Thymus (tissue), 11 donors: ENCODE measurements at regions not wholly inside any gene's neighbourhood (a gene's known extent, or its start where the extent isn't known, plus 50 kb on each side); places are given as distances from the start of the nearest gene placed in this dataset.

Source experiments
- DNase-seq, 9 donors: peaks; one replicate each; pipeline ENCODE4 v3.0.0-alpha.2; 2013; ENCODE audit warnings: low spot score in 9 of 9, low read depth in 6 of 9, missing footprints in 1 of 9
- H3K27ac ChIP-seq, 2 donors: one replicate each; pipeline ENCODE4 v1.5.1; 2013; ENCODE audit warnings: control low read depth in 1 of 2, low read depth in 1 of 2, low read length in 1 of 2, mild to moderate bottlenecking in 1 of 2, moderate library complexity in 1 of 2
- H3K27me3 ChIP-seq, 2 donors: one replicate each; pipeline ENCODE4 v1.5.1; 2013; ENCODE audit warnings: low read length in 1 of 2; ENCODE audit not compliant: control insufficient read depth in 2 of 2, insufficient read depth in 1 of 2
- H3K36me3 ChIP-seq, 2 donors: one replicate each; pipeline ENCODE4 v1.5.1; 2013; ENCODE audit warnings: low read length in 1 of 2, mild to moderate bottlenecking in 1 of 2, moderate library complexity in 1 of 2; ENCODE audit not compliant: control insufficient read depth in 2 of 2, insufficient read depth in 2 of 2
- H3K4me1 ChIP-seq, 2 donors: one replicate each; pipeline ENCODE4 v1.5.1; 2013; ENCODE audit warnings: low read length in 2 of 2; ENCODE audit not compliant: control insufficient read depth in 2 of 2, insufficient read depth in 2 of 2
- H3K4me3 ChIP-seq, 2 donors: one replicate each; pipeline ENCODE4 v1.5.1; 2013; ENCODE audit warnings: low read length in 2 of 2, control low read depth in 1 of 2, mild to moderate bottlenecking in 1 of 2
- H3K9me3 ChIP-seq, 2 donors: one replicate each; pipeline ENCODE4 v1.5.1; 2013; ENCODE audit warnings: low read length in 1 of 2, mild to moderate bottlenecking in 1 of 2; ENCODE audit not compliant: control insufficient read depth in 2 of 2, insufficient read depth in 1 of 2
- WGBS: extraction: QIAGEN DNeasy Blood & Tissue Kit; methylation state at CpG from one replicate; pipeline ENCODE4 v1.1.7; 2013; 5-methylcytosine and 5-hydroxymethylcytosine counted together
- donor health status: healthy.

DNA sequence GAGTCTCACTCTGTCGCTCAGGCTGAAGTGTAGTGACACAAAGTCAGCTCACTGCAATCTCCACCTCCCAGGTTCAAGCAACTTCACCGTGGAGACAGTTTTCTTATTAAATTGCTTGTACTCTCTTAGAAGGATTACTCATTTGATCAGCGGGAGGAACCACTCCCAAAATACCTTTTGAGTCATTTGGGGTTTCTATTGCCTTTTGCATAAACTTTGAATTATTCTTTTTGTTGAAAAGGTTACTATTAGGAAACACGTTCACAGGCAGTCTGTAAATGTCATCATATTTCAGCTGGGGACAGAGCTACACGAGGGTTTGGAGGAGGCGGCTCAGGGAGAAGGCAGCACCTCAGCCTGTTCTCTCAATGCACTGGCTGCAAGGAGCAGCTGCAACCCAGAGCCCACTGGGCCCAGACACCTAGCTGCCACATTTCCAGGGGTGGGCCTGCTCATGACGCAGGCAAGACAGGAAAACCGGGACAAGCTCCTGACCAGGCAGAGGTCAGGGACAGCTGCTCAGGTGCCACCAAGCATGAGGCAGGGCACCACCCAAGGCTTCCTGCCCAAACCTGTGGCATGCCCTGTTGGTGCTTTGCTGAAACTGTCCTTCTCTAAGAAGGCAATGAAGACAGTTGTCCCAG lies 205.9 kb downstream of the BMP7 start:
- 79% methylated on average over 8 of the region's 8 CpGs for WGBS
- Histone ChIP-seq H3K9me3 (no peaks in the 10 kb centered on the region), H3K27ac (no peak overlapping the region), H3K4me1 (no peaks in the 10 kb centered on the region), H3K27me3 (peaks cover 0 to 10% of the 10 kb centered on the region in 2 donors), H3K36me3 (no peaks in the 10 kb centered on the region), H3K4me3 (no peak overlapping the region)
- no peak for DNase-seq

- H3K36me3 ChIP-seq = no peaks in the 10 kb centered on the region
- WGBS = 49% methylated on average over 14 of the region's 14 CpGs
- peaks cover 0 to 10% of the 10 kb centered on the region in 2 donors for H3K27me3 ChIP-seq
- H3K4me3 ChIP-seq = no peak overlapping the region
- H3K27ac ChIP-seq = no peak overlapping the region
- no peaks in the 10 kb centered on the region for H3K4me1 ChIP-seq
- DNase-seq = no peak
- H3K9me3 ChIP-seq = no peaks in the 10 kb centered on the region
Observed at GRCh38 chr20:57061051-57061900, 205.2 kb downstream of the BMP7 start.

GRCh38 chr20:57062241-57062640 lies 204.2 kb downstream of the BMP7 start:
- 92% methylated on average over 4 of the region's 4 CpGs for WGBS
- H3K4me1 ChIP-seq = no peaks in the 10 kb centered on the region
- no peak overlapping the region for H3K27ac ChIP-seq
- H3K27me3 ChIP-seq = peaks cover 0 to 14% of the 10 kb centered on the region in 2 donors
- no peak overlapping the region for H3K4me3 ChIP-seq
- H3K9me3 ChIP-seq = no peaks in the 10 kb centered on the region
- no peaks in the 10 kb centered on the region for H3K36me3 ChIP-seq
- DNase-seq = no peak

DNA sequence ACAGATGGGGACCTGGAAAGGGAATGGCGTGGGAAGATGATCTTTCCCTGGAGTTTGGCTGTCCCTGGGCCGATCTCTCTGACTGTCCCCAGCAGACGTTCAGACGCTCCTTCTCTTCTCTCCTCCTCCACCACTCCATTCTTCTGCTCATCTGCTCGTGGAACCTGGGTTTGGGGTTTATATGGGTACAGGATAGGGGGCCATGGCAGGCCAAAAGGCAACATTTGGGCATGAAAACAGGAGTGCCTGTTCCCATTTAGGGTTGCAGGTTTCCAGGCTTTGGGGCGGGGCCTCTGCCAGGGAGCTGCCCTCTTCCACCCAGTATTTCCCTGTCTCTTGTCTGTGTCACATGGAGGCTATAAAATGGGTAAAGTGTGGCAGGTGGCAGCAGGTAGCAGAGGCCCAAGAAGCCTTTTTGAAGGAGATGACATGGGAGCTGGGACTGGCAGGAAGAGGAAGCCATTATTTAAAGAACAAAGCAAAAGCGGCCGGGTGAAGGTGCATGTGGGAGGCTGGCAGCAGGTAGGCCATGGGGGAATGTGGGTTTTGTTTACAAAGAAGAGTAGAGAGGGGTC lies 203.7 kb downstream of the BMP7 start:
- WGBS = 75% methylated on average over 8 of the region's 8 CpGs
- DNase-seq = no peak
- no peaks in the 10 kb centered on the region for H3K4me1 ChIP-seq
- peaks cover 0 to 14% of the 10 kb centered on the region in 2 donors for H3K27me3 ChIP-seq
- H3K36me3 ChIP-seq = no peaks in the 10 kb centered on the region
- H3K27ac ChIP-seq = no peak overlapping the region
- H3K4me3 ChIP-seq = no peak overlapping the region
- no peaks in the 10 kb centered on the region for H3K9me3 ChIP-seq

- Histone ChIP-seq H3K27me3 (peaks cover 0 to 14% of the 10 kb centered on the region in 2 donors), H3K27ac (no peak overlapping the region), H3K36me3 (no peaks in the 10 kb centered on the region), H3K4me1 (no peaks in the 10 kb centered on the region), H3K4me3 (no peak overlapping the region), H3K9me3 (no peaks in the 10 kb centered on the region)
- no peak for DNase-seq
- 91% methylated on average over 5 of the region's 5 CpGs for WGBS
Observed at GRCh38 chr20:57064836-57065235, 201.6 kb downstream of the BMP7 start.

- DNase-seq = no peak
- Histone ChIP-seq H3K4me3 (no peak overlapping the region), H3K4me1 (no peaks in the 10 kb centered on the region), H3K27ac (no peak overlapping the region), H3K36me3 (no peaks in the 10 kb centered on the region), H3K9me3 (no peaks in the 10 kb centered on the region), H3K27me3 (peaks cover 0 to 20% of the 10 kb centered on the region in 2 donors)
- 24% methylated on average over 7 of the region's 7 CpGs for WGBS
Observed at GRCh38 chr20:57065646-57066045, 200.8 kb downstream of the BMP7 start.

DNA sequence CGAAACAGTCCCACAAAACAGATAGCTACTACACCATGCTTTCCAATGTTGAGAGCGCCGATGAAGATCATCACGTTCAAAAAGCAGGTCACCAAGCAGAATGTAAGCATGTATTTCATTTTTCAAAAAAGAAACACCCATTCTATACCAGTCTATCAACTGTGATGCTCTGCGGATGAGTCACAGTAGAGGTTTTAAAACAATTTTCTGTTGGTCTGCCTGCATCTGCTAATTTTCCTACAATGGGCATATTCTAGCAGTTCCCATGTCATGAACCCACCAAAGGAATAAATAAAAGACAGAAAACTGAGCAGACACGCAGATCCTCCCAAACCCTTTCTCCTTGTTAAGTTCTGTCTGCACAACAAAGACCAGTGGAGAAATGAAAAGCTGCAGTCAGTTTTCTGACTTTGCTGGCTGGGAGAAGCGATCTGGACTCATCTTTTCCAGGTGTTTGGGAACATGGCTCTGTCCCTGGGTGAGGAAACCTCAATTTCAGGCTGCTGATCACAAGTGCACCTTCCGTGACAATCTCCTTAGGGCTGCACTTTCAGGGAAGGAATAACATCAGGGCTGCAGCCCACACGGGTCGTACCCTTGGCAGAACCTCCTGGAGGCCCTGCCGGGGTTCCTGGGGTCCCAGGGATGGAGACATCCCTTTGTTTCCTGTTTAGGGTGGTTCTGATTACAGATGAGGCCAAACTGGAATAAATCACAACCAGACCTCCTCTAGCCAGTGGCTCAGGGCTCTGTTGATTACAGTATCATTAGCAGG lies 200.1 kb downstream of the BMP7 start:
- Histone ChIP-seq H3K9me3 (no peaks in the 10 kb centered on the region), H3K36me3 (no peaks in the 10 kb centered on the region), H3K27ac (no peak overlapping the region), H3K4me3 (no peak overlapping the region), H3K4me1 (no peaks in the 10 kb centered on the region), H3K27me3 (peaks cover 0 to 20% of the 10 kb centered on the region in 2 donors)
- no peak for DNase-seq
- WGBS = 83% methylated on average over 11 of the region's 11 CpGs

DNA sequence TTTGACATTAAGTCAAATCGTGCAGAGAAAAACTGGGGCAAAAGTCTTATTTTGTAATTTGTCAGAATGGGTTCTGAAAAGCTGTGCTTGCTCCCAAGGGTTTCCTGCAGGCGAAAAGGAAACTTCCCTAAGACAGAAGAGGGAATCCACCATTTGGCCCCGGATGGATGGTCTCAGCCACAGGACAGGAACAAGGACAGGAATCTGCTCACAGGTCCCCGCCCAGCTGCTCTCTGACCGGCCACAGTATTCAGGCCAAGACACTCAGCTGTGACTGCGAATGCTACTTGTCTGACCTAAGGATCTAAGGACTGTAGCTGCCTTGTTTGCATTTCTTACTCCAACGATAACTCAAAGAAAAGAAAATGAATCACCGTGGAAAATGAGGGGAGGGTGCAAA lies 197.0 kb downstream of the BMP7 start:
- H3K27ac ChIP-seq = no peak overlapping the region
- WGBS = 78% methylated on average over 8 of the region's 8 CpGs
- no peak for DNase-seq
- peaks cover 3 to 39% of the 10 kb centered on the region in 2 donors for H3K27me3 ChIP-seq
- H3K9me3 ChIP-seq = no peaks in the 10 kb centered on the region
- no peak overlapping the region for H3K4me3 ChIP-seq
- no peaks in the 10 kb centered on the region for H3K36me3 ChIP-seq
- H3K4me1 ChIP-seq = no peaks in the 10 kb centered on the region
